Mucosa of descending colon (tissue), 3 donors: ENCODE measurements at regions not wholly inside any gene's neighbourhood (a gene's known extent, or its start where the extent isn't known, plus 50 kb on each side); places are given as distances from the start of the nearest gene placed in this dataset.

Experiments
- ATAC-seq: fragments of 200-7000 bp; cut with Tn5 transposase; one replicate; pipeline ENCODE4 v1.9.1; 2020; ENCODE audit warnings: mild to moderate bottlenecking, moderate library complexity
- DNase-seq, 3 donors: peaks; one replicate each; pipeline ENCODE4 v3.0.0-alpha.2; 2020
- H3K36me3 ChIP-seq: fragments of 200-600 bp; one replicate; pipeline ENCODE4 v1.8.0; 2021; ENCODE audit warnings: low read depth, mild to moderate bottlenecking
- H3K4me1 ChIP-seq: fragments of 200-600 bp; one replicate; pipeline ENCODE4 v1.8.0; 2021; ENCODE audit warnings: low read depth, mild to moderate bottlenecking
- H3K4me3 ChIP-seq: fragments of 200-600 bp; one replicate; pipeline ENCODE4 v1.8.0; 2021; ENCODE audit warnings: mild to moderate bottlenecking
- H3K9me3 ChIP-seq: fragments of 200-600 bp; one replicate; pipeline ENCODE4 v1.8.0; 2021; ENCODE audit warnings: mild to moderate bottlenecking
- CTCF ChIP-seq: fragments of 200-600 bp; IDR thresholded peaks from one replicate; pipeline ENCODE4 v1.8.0; 2022; ENCODE audit warnings: antibody characterized with exemption, mild to moderate bottlenecking
- intact Hi-C, 2 donors: fragments of 100-400 bp; cut with DNase I in 1 of 2; cut with micrococcal nuclease in 1 of 2; formaldehyde crosslinking; loops; one replicate each; pipeline versions ENCODE4 v1.11.0 to v1.11.1; 2022; cut with DNase I, micrococcal nuclease
- donor health status: DM: no; HTN: no; CAD: no; lungs with moderate emphysema.
- donor health status: DM: no; HTN: no; CAD: no.
- donor health status: DM: no; HTN: yes; CAD: no.

DNA sequence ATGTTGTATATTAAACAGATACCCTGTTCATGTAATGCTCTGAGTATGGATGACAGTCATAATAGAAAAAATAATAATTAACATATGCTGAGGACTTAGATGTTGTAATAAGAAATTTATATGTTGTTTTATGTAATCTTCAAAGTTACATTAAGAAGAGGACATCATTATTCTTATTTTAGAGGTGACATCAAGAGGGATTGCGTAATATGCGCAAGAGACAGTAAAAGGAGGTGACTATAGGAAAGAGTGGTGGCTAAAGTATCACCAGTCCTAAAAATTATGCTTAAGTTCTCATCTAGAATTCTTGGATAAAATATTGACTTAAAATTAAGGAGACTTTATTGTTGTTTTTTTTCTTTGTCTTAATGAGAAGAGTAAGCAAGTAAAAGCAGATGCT, 323.9 kb downstream of the KCNC2 start:
- Histone ChIP-seq H3K4me1 (no peaks in the 10 kb centered on the region), H3K36me3 (no peaks in the 10 kb centered on the region), H3K9me3 (no peaks in the 10 kb centered on the region), H3K4me3 (no peak overlapping the region)
- intact Hi-C loops, result no loop called here
- ATAC-seq, result no peak
- TF ChIP-seq CTCF, result no peak
- no peak for DNase-seq

GRCh38 chr12:74889073-74889472, 320.6 kb downstream of the KCNC2 start:
- no peaks in the 10 kb centered on the region for H3K9me3 ChIP-seq
- H3K4me1 ChIP-seq, result no peaks in the 10 kb centered on the region
- H3K36me3 ChIP-seq, result no peaks in the 10 kb centered on the region
- ATAC-seq, result no peak
- no peak overlapping the region for H3K4me3 ChIP-seq
- no peak for DNase-seq
- intact Hi-C loops, result no loop called here
- no peak for TF ChIP-seq CTCF

- H3K4me1 ChIP-seq, result no peaks in the 10 kb centered on the region
- no peak for TF ChIP-seq CTCF
- ATAC-seq, result peak; percentile 46
- no peaks in the 10 kb centered on the region for H3K36me3 ChIP-seq
- intact Hi-C loops, result no loop called here
- no peaks in the 10 kb centered on the region for H3K9me3 ChIP-seq
- no peak overlapping the region for H3K4me3 ChIP-seq
- DNase-seq, result no peak
These were observed 319.9 kb downstream of the KCNC2 start for GRCh38 chr12:74889563-74890236.

DNA sequence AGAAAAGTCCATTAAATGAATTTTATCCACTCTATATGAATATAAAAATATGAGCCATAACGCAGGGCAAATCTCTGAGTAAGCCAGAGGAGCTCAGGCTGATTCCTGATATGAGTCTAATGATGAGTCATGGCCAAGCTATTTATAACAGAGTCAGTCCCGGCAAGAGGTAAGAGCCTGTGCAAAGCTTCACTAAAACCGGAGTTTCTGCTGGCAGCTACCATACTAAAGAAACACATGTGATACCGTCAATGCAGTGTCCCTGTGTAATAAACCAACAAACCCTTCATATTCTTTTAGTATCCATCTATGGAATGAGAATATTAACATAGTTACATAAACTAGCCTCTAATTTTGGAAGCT, 319.4 kb downstream of the KCNC2 start:
- H3K9me3 ChIP-seq, result no peaks in the 10 kb centered on the region
- intact Hi-C loops, result no loop called here
- H3K4me1 ChIP-seq, result no peaks in the 10 kb centered on the region
- no peaks in the 10 kb centered on the region for H3K36me3 ChIP-seq
- no peak for TF ChIP-seq CTCF
- DNase-seq (no peak), ATAC-seq (peak; percentile 81)
- no peak overlapping the region for H3K4me3 ChIP-seq

GRCh38 chr12:74891083-74891668, 318.5 kb downstream of the KCNC2 start:
- Histone ChIP-seq H3K4me3 (no peak overlapping the region), H3K4me1 (no peaks in the 10 kb centered on the region), H3K36me3 (no peaks in the 10 kb centered on the region), H3K9me3 (no peaks in the 10 kb centered on the region)
- no peak for ATAC-seq
- no peak for DNase-seq
- TF ChIP-seq CTCF, result no peak
- intact Hi-C loops, result no loop called here
